IPS DF 4.7 (cell line): ENCODE measurements at regions not wholly inside any gene's neighbourhood (a gene's known extent, or its start where the extent isn't known, plus 50 kb on each side); places are given as distances from the start of the nearest gene placed in this dataset.

Experiments used
- DNase-seq: peaks from one replicate; pipeline ENCODE4 v3.0.0-alpha.2; 2013; ENCODE audit warnings: low spot score; ENCODE audit errors: extremely low read depth

DNA sequence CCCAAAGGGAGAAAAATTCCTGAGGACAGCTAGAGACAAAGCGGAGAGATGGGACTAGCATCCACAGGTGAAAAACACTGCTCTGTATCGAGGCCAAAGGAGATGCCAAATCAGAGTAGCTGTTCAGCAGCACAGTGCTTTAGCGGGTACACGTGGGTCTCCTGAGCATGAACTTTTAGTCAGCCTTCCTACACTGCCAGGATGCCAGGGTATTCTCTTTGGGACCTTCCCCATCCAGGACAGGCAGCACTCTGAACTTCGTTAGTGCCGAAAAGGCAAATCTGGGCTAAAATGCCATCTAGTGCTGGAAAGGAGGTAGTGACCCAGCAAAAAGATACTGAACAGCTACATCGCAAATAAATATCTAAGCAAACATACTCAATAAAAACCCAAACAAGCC lies 64.9 kb downstream of the C6orf58 start:
- peak; percentile 56 for DNase-seq
